ENCODE measurements at regions not wholly inside any gene's neighbourhood (a gene's known extent, or its start where the extent isn't known, plus 50 kb on each side); places are given as distances from the start of the nearest gene placed in this dataset.

GRCh38 chr9:111232997-111233790 is 96.8 kb downstream of the OR2K2 start:
- H3K4me3 ChIP-seq: no peak overlapping the region
- H3K36me3 ChIP-seq: no peaks in the 10 kb centered on the region
- no peak overlapping the region for H3K27ac ChIP-seq
- DNase-seq: peak; percentile 86 to 87
- peaks cover 49% of the 10 kb centered on the region for H3K4me1 ChIP-seq
- H3K9me3 ChIP-seq (replicated peaks): peaks cover under 1% of the 10 kb centered on the region; the same call in 1 of the 2 replicates
- H3K27me3 ChIP-seq: no peaks in the 10 kb centered on the region

DNA sequence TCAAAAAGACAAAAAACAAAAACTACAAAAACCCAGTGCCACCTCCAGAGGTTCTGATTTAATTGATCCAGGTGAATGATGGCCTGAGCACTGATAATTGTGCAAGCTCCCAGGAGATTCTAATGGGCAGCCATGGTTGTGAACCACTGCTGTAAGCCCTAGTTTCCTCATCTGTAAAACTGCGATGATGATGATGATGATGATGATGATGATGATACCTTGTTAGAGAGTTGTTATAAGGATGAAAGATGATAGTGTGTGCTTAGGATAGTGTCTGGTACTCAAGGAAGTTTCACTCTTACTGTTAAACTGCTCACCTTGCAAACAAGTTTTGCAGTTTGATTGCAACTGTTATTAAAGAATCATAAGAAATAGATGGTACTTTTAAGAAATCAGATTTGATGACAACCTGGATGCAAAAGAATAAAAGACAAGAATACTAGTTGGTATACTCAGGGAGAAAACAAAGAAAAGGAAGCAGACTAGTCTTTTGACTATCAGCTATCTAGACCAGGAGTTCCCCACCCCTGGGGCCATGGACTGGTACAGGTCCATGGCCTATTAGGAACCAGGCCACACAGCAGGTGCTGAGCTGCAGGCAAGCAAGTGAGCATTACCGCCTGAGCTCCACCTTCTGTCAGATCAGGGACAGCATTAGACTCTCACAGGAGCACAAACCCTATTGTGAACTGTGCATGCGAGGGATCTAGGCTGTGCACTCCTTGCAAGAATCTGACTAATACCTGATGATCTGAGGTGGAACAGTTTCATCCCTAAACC is 98.0 kb downstream of the OR2K2 start:
- H3K4me3 ChIP-seq: no peak overlapping the region
- peaks cover 5% of the 10 kb centered on the region for H3K9me3 ChIP-seq (replicated peaks)
- no peak overlapping the region for H3K27ac ChIP-seq
- H3K4me1 ChIP-seq: peaks cover 43% of the 10 kb centered on the region
- H3K36me3 ChIP-seq: no peaks in the 10 kb centered on the region
- peak in 1 of 2 experiments; percentile 13 for DNase-seq
- H3K27me3 ChIP-seq: no peaks in the 10 kb centered on the region

DNA sequence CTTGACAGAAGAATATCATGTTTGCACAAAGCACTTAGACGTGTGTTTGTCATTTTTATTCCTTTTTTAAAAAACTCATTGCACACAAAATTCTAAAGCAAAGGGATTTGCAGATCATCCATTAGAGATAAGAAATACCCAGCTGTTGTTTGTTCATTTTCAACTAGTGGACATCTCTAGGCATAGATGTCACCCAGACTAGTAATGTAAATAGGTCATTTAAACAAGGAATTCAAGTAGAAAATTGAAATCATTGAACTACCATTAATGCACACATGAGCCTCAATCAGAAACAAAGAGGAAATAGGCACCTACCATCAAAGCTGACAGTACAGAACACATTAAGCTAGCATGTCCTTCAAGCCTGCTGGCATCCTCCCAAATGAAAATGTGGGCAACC is 107.3 kb downstream of the OR2K2 start:
- Histone ChIP-seq H3K9me3 (replicated peaks) (peaks cover 12% of the 10 kb centered on the region), H3K4me3 (no peak overlapping the region), H3K27me3 (no peaks in the 10 kb centered on the region), H3K27ac (no peak overlapping the region), H3K36me3 (no peaks in the 10 kb centered on the region), H3K4me1 (peaks cover 7% of the 10 kb centered on the region)
- peak in 1 of 2 experiments; percentile 9 for DNase-seq

GRCh38 chr9:111212874-111213273 is 117.2 kb downstream of the OR2K2 start:
- Histone ChIP-seq H3K36me3 (no peaks in the 10 kb centered on the region), H3K9me3 (replicated peaks) (no peaks in the 10 kb centered on the region), H3K27ac (no peak overlapping the region), H3K4me1 (no peaks in the 10 kb centered on the region), H3K4me3 (no peak overlapping the region), H3K27me3 (no peaks in the 10 kb centered on the region)
- DNase-seq: no peak

DNA sequence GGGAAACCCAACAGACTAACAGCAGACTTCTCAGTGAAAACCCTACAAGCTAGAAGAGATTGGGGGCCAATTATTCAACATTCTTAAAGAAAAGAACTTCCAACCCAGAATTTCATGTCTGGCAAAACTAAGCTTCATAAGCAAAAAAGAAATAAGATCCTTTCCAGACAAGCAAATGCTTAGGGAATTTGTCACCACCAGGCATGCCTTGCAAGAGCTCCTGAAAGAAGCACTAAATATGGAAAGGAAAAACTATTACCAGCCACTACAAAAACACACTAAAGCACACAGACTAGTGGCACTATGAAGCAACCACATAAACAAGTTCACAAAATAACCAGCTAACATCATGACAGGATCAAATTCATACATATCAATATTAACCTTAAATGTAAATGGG is 131.1 kb downstream of the OR2K2 start:
- H3K36me3 ChIP-seq: no peaks in the 10 kb centered on the region
- no peak overlapping the region for H3K27ac ChIP-seq
- no peak overlapping the region for H3K4me3 ChIP-seq
- DNase-seq: no peak
- H3K4me1 ChIP-seq: no peaks in the 10 kb centered on the region
- no peaks in the 10 kb centered on the region for H3K27me3 ChIP-seq
- H3K9me3 ChIP-seq (replicated peaks): peaks cover 6% of the 10 kb centered on the region

GRCh38 chr9:111197256-111197655 is 132.8 kb downstream of the OR2K2 start:
- Histone ChIP-seq H3K27me3 (no peaks in the 10 kb centered on the region), H3K4me3 (no peak overlapping the region), H3K27ac (no peak overlapping the region), H3K4me1 (no peaks in the 10 kb centered on the region), H3K36me3 (no peaks in the 10 kb centered on the region), H3K9me3 (replicated peaks) (no peaks in the 10 kb centered on the region; the same call in 1 of the 2 replicates)
- DNase-seq: peak; percentile 15 to 42

DNA sequence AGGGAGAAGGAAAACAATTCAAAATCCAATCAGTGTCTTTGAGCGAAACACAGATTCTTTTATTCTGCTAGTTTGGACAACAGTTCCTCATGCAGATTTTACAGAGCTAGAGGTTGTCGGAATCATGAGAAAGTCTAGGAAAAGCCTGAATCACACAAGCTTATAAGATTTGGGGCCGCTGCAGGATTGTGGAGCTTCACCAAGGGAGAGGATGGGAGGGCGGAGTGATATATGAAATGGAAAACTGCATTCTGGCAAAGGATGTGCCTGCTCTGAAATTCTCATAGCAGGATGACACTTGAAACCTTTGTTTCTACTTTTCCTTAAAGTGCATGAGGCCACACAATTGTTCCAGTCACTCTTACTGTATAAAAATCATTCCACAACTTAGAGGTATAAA is 134.3 kb downstream of the OR2K2 start:
- Histone ChIP-seq H3K9me3 (replicated peaks) (no peaks in the 10 kb centered on the region), H3K4me3 (no peak overlapping the region), H3K4me1 (no peaks in the 10 kb centered on the region), H3K36me3 (no peaks in the 10 kb centered on the region), H3K27ac (no peak overlapping the region), H3K27me3 (no peaks in the 10 kb centered on the region)
- no peak for DNase-seq

DNA sequence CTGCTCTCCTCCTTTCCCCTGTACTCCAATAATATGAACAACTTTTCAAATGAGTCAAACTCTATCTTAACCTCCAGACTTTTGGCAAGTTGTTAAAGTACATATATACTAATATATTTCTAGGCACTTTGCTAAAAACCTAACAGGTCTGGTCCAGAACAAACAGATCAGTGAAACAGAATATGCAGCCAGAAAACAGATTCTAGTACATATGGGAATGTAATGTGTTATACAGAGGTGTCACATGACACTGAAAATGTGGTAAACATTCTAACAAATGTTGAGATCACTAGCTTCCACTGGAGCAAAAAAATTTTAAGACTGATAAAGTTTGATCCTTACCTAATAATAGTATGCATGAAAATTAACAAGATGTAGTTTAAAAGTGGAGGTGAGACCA is 136.9 kb downstream of the OR2K2 start:
- no peak for DNase-seq
- Histone ChIP-seq H3K27ac (no peak overlapping the region), H3K9me3 (replicated peaks) (no peaks in the 10 kb centered on the region), H3K27me3 (no peaks in the 10 kb centered on the region), H3K36me3 (no peaks in the 10 kb centered on the region), H3K4me1 (no peaks in the 10 kb centered on the region), H3K4me3 (no peak overlapping the region)

- no peak overlapping the region for H3K4me3 ChIP-seq
- no peaks in the 10 kb centered on the region for H3K36me3 ChIP-seq
- H3K27ac ChIP-seq: no peak overlapping the region
- H3K27me3 ChIP-seq: no peaks in the 10 kb centered on the region
- H3K4me1 ChIP-seq: no peaks in the 10 kb centered on the region
- no peak for DNase-seq
- no peaks in the 10 kb centered on the region for H3K9me3 ChIP-seq (replicated peaks)
These were observed 137.4 kb downstream of the OR2K2 start for GRCh38 chr9:111192650-111193049.

DNA sequence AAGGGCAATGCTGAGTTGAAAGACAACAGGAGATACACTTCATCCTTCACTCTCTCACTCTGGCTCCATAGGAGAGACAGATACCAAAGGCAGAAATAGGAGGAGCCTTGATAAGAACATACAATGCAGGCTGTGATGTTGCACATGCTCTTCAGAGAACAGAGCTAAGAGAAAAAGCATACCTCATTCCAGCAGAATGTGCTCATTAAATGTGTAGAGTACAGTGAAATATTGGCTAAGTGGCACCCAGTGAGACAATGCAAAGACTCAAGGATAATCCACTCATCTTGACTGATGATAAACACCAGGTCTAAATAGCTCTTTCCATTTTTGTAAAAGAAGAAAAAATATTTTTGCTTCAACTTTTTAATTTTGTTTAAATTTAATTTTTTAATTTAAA is 139.7 kb downstream of the OR2K2 start:
- Histone ChIP-seq H3K36me3 (no peaks in the 10 kb centered on the region), H3K4me1 (no peaks in the 10 kb centered on the region), H3K4me3 (no peak overlapping the region), H3K9me3 (replicated peaks) (no peaks in the 10 kb centered on the region), H3K27me3 (no peaks in the 10 kb centered on the region), H3K27ac (no peak overlapping the region)
- no peak for DNase-seq

DNA sequence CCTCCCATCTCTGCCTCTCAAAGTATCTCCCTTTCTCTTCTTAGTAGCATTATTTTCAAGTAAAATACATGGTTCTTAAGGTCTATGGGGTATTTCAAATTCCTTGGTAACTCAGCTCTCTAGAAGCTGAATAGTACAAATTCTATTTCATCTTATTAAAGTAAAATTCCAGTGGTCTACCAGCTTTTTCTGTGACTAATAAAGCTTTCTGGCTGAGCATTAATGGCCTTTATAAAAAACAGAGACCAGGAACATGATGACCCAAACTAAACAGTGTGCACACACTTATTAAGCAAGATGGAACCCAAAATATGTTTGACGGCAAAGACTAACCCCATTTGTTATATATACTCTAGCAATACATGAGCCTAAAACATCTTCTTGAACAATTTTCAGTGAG is 142.6 kb downstream of the OR2K2 start:
- Histone ChIP-seq H3K4me1 (no peaks in the 10 kb centered on the region), H3K27ac (no peak overlapping the region), H3K27me3 (no peaks in the 10 kb centered on the region), H3K4me3 (no peak overlapping the region), H3K36me3 (no peaks in the 10 kb centered on the region), H3K9me3 (replicated peaks) (no peaks in the 10 kb centered on the region)
- DNase-seq: no peak

DNA sequence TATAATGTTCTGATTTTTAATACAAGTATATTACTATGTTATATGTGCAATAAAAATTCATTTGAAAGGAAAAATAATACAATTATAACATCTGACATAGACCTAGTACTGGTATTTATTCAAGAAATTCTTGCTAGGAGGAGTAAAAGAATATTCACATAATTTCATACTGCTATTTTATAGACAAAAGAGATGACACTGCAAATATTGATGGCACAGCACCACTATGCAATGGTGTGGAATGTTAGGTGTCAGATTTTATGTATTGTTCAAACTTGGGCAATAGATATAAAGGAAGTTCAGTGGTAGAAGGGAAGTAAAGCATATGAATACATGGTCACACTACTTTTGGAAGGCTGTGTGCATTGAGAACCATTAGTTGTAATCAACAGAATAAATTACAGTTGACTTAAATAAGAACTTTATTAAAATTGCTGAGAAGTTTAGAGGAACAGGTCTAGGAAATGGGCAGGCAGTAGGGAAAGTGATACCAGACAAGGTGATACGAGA is 143.9 kb downstream of the OR2K2 start:
- DNase-seq: no peak
- no peaks in the 10 kb centered on the region for H3K27me3 ChIP-seq
- no peak overlapping the region for H3K27ac ChIP-seq
- H3K36me3 ChIP-seq: no peaks in the 10 kb centered on the region
- H3K9me3 ChIP-seq (replicated peaks): no peaks in the 10 kb centered on the region
- no peak overlapping the region for H3K4me3 ChIP-seq
- H3K4me1 ChIP-seq: no peaks in the 10 kb centered on the region

- Histone ChIP-seq H3K9me3 (replicated peaks) (no peaks in the 10 kb centered on the region), H3K27ac (no peak overlapping the region), H3K4me3 (no peak overlapping the region), H3K27me3 (no peaks in the 10 kb centered on the region), H3K36me3 (no peaks in the 10 kb centered on the region), H3K4me1 (peaks cover 16% of the 10 kb centered on the region)
- DNase-seq: no peak
These were observed 142.5 kb upstream of the LPAR1 start for GRCh38 chr9:111180811-111181210.

GRCh38 chr9:111179577-111179976 is 141.3 kb upstream of the LPAR1 start:
- Histone ChIP-seq H3K4me3 (no peak overlapping the region), H3K27ac (no peak overlapping the region), H3K27me3 (no peaks in the 10 kb centered on the region), H3K9me3 (replicated peaks) (no peaks in the 10 kb centered on the region), H3K4me1 (peaks cover 16% of the 10 kb centered on the region), H3K36me3 (no peaks in the 10 kb centered on the region)
- peak; percentile 63 to 78 for DNase-seq

GRCh38 chr9:111178331-111179055 is 140.2 kb upstream of the LPAR1 start:
- no peaks in the 10 kb centered on the region for H3K27me3 ChIP-seq
- peaks cover 16% of the 10 kb centered on the region for H3K4me1 ChIP-seq
- no peak overlapping the region for H3K4me3 ChIP-seq
- H3K27ac ChIP-seq: no peak overlapping the region
- DNase-seq: peak in 1 of 2 experiments; percentile 20
- H3K36me3 ChIP-seq: no peaks in the 10 kb centered on the region
- H3K9me3 ChIP-seq (replicated peaks): no peaks in the 10 kb centered on the region
